Upper lobe of left lung (tissue), 4 donors: ENCODE measurements at regions not wholly inside any gene's neighbourhood (a gene's known extent, or its start where the extent isn't known, plus 50 kb on each side); places are given as distances from the start of the nearest gene placed in this dataset.

Source experiments
- CTCF ChIP-seq, 6 experiments: fragments of 450-650 bp in 4 of 6; fragments of 200-600 bp in 2 of 6; sonication (generic) in 2 of 6; IDR thresholded peaks; one replicate each; pipeline ENCODE4 v1.5.1; 2016 to 2019; ENCODE audit warnings: antibody characterized with exemption in 6 of 6
- POLR2A ChIP-seq, 4 donors: fragments of 450-650 bp; IDR thresholded peaks; one replicate each; pipeline ENCODE4 v1.5.1; 2016 to 2017; ENCODE audit warnings: antibody characterized with exemption in 4 of 4, mild to moderate bottlenecking in 2 of 4
- POLR2AphosphoS5 ChIP-seq, 2 donors: sonication (generic); formaldehyde crosslinking; IDR thresholded peaks; one replicate each; pipeline ENCODE4 v1.5.1; 2017; ENCODE audit warnings: antibody characterized with exemption in 2 of 2

GRCh38 chr1:60894741-60895140 lies 187.6 kb upstream of the NFIA start:
- TF ChIP-seq POLR2AphosphoS5 (IDR thresholded peaks at IDR 0.05) (no peak), POLR2A (IDR thresholded peaks at IDR 0.05) (no peak), CTCF (IDR thresholded peaks at IDR 0.05) (no peak)
